ENCODE measurements at regions not wholly inside any gene's neighbourhood (a gene's known extent, or its start where the extent isn't known, plus 50 kb on each side); places are given as distances from the start of the nearest gene placed in this dataset.

GRCh38 chr2:106021662-106022028 lies 172.5 kb downstream of the UXS1 start:
- TF ChIP-seq POLR2AphosphoS5 (IDR thresholded peaks at IDR 0.05; ENCODE audit: low read depth, low read length) (no peak), SMC3 (IDR thresholded peaks at IDR 0.05; ENCODE audit: low read depth, low read length) (no peak), EZH2phosphoT487 (IDR thresholded peaks at IDR 0.05; ENCODE audit: borderline replicate concordance, low read depth) (no peak), MAX (IDR thresholded peaks at IDR 0.05; ENCODE audit: low read depth) (no peak), MXI1 (IDR thresholded peaks at IDR 0.05; ENCODE audit: low read depth, low read length) (no peak), CTCF (IDR thresholded peaks at IDR 0.05) (no peak), REST (IDR thresholded peaks at IDR 0.05; ENCODE audit: low read depth, low read length) (no peak), USF2 (IDR thresholded peaks at IDR 0.05; ENCODE audit: borderline replicate concordance, low read depth, low read length) (no peak), RAD21 (IDR thresholded peaks at IDR 0.05; ENCODE audit: low read length) (no peak), USF1 (IDR thresholded peaks at IDR 0.05; ENCODE audit: borderline replicate concordance, low read depth) (no peak), EP300 (IDR thresholded peaks at IDR 0.05; ENCODE audit: borderline replicate concordance in 1 of 2, low read depth in 1 of 2, low read length in 1 of 2) (no peak), TCF12 (IDR thresholded peaks at IDR 0.05) (no peak), NFIC (IDR thresholded peaks at IDR 0.05; ENCODE audit: borderline replicate concordance) (no peak), CHD2 (IDR thresholded peaks at IDR 0.05; ENCODE audit: low read length, partially characterized antibody) (no peak)
